Esophagus muscularis mucosa (tissue), 4 donors: ENCODE measurements at regions not wholly inside any gene's neighbourhood (a gene's known extent, or its start where the extent isn't known, plus 50 kb on each side); places are given as distances from the start of the nearest gene placed in this dataset.

Experiments
- CTCF ChIP-seq, 3 experiments: fragments of 200-600 bp in 2 of 3; fragments of 450-650 bp in 1 of 3; sonication (generic) in 2 of 3; IDR thresholded peaks; one replicate each; pipeline ENCODE4 v1.5.1; 2017 to 2019; ENCODE audit warnings: antibody characterized with exemption in 3 of 3, mild to moderate bottlenecking in 2 of 3, moderate library complexity in 1 of 3
- EP300 ChIP-seq: sonication (generic); formaldehyde crosslinking; IDR thresholded peaks from one replicate; pipeline ENCODE4 v1.6.1; 2017; ENCODE audit warnings: antibody characterized with exemption
- POLR2A ChIP-seq: fragments of 450-650 bp; IDR thresholded peaks from one replicate; pipeline ENCODE4 v1.6.1; 2017; ENCODE audit warnings: antibody characterized with exemption, moderate library complexity, mild to moderate bottlenecking, low read depth

- TF ChIP-seq EP300 (no peak), CTCF (IDR thresholded peaks at IDR 0.05) (no peak), POLR2A (no peak)
Measured at GRCh38 chr6:147983581-147984366, 358.9 kb upstream of the SASH1 start.
